ENCODE measurements at regions not wholly inside any gene's neighbourhood (a gene's known extent, or its start where the extent isn't known, plus 50 kb on each side); places are given as distances from the start of the nearest gene placed in this dataset.

DNA sequence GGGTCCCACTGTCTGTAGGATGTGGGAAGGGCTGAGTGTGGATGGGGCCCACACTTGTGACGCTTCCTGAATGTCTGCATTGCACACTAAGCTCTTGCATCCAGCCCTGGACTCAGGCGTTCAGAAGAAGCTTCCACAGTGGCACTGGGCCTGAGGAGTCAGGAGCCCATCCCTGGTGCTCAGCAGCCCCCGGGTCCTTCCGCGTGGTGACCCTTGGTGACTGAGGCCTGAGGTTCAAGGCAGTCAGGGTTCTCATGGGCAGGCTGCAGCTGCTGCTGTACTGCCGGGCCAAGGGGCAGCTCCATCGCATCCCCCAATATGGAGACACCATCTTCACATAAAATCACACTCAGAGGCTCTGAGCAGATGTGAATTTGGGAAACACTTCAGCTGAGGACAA is 65.8 kb upstream of the TUBA3E start:
- no peak for TF ChIP-seq EZH2phosphoT487 (IDR thresholded peaks at IDR 0.05; ENCODE audit: low read length)
- TF ChIP-seq, protein P1, sequence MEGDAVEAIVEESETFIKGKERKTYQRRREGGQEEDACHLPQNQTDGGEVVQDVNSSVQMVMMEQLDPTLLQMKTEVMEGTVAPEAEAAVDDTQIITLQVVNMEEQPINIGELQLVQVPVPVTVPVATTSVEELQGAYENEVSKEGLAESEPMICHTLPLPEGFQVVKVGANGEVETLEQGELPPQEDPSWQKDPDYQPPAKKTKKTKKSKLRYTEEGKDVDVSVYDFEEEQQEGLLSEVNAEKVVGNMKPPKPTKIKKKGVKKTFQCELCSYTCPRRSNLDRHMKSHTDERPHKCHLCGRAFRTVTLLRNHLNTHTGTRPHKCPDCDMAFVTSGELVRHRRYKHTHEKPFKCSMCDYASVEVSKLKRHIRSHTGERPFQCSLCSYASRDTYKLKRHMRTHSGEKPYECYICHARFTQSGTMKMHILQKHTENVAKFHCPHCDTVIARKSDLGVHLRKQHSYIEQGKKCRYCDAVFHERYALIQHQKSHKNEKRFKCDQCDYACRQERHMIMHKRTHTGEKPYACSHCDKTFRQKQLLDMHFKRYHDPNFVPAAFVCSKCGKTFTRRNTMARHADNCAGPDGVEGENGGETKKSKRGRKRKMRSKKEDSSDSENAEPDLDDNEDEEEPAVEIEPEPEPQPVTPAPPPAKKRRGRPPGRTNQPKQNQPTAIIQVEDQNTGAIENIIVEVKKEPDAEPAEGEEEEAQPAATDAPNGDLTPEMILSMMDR (IDR thresholded peaks at IDR 0.05; ENCODE audit: low read length) = no peak

Measured in MM.1S (cell line).